MCF 10A (cell line): ENCODE measurements at regions not wholly inside any gene's neighbourhood (a gene's known extent, or its start where the extent isn't known, plus 50 kb on each side); places are given as distances from the start of the nearest gene placed in this dataset.

Experiments
- BruUV-seq: library from RNA; stranded (reverse); fragments of 400-500 nt; replicated peaks from 2 replicates; lab custom pipeline; 2021; lab: Mats Ljungman, UMichigan
- CTCF ChIA-PET: fragments of 300-600 bp; sonication (Branson Sonifier 250); formaldehyde crosslinking; extraction: SDS; loops from one replicate; lab custom pipeline; 2021; ENCODE audit warnings: antibody characterized with exemption, inconsistent platforms; lab: Yijun Ruan, JAX
- POLR2A ChIA-PET: fragments of 300-600, 350-650 bp; sonication (Branson Sonifier 250); formaldehyde crosslinking; extraction: SDS; loops from one replicate; lab custom pipeline; 2020; ENCODE audit warnings: antibody characterized with exemption, inconsistent platforms; lab: Yijun Ruan, JAX
- DNase-seq: peaks from one replicate; pipeline ENCODE4 v3.0.0-alpha.2; 2018; ENCODE audit not compliant: unreplicated experiment
- H3K27ac Mint-ChIP-seq: one replicate; pipeline ENCODE4 v1.8.0; 2022; ENCODE audit warnings: mild to moderate bottlenecking, low read depth, mixed read lengths; ENCODE audit not compliant: unreplicated experiment
- H3K27me3 Mint-ChIP-seq: one replicate; pipeline ENCODE4 v1.8.0; 2022; ENCODE audit warnings: mixed read lengths; ENCODE audit not compliant: insufficient read depth, unreplicated experiment
- H3K36me3 Mint-ChIP-seq: one replicate; pipeline ENCODE4 v1.8.0; 2022; ENCODE audit warnings: mild to moderate bottlenecking, moderate library complexity, mixed read lengths; ENCODE audit not compliant: insufficient read depth, unreplicated experiment
- H3K4me1 Mint-ChIP-seq: one replicate; pipeline ENCODE4 v1.8.0; 2022; ENCODE audit warnings: mixed read lengths; ENCODE audit not compliant: insufficient read depth, unreplicated experiment
- H3K4me3 Mint-ChIP-seq: one replicate; pipeline ENCODE4 v1.8.0; 2022; ENCODE audit warnings: mild to moderate bottlenecking, moderate library complexity, mixed read lengths; ENCODE audit not compliant: unreplicated experiment
- H3K9me3 Mint-ChIP-seq: one replicate; pipeline ENCODE4 v1.8.0; 2022; ENCODE audit warnings: mixed read lengths; ENCODE audit not compliant: unreplicated experiment
- intact Hi-C: fragments of 100-400 bp; cut with micrococcal nuclease; formaldehyde crosslinking; loops from 2 replicates; pipeline ENCODE4 v1.14.1; 2022
- TF ChIP-seq, protein P1 (sequence below): fragments of 200-600 bp; IDR thresholded peaks from one replicate; pipeline ENCODE4 v1.8.0; 2022; ENCODE audit warnings: antibody characterized with exemption, mild to moderate bottlenecking; ENCODE audit not compliant: unreplicated experiment

DNA sequence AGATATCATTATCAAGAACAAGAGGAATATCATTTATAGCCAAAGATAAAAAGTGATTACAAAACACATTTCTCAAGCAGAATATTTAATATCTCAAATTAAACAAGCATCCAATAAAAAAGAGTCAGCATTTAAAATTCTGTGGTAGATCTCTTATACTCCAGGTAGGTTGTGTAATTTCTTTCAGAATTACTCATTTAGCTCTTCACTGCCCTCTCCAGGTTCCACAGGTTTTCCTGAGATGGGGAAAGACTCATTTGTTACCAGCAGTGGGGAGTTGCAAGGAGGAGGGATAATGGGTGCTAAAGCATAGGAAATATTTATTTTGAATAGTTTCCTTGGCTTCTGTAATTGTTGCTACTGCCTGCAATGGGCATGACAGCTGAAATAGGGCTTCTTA lies 83.1 kb upstream of the RASGRP1 start:
- ChIA-PET CTCF (interaction anchor here (0.7 to 8.5 kb wide), 37 partner anchors 8 to 655 kb away, joined by 3 to 87 read pairs (median 5); partner anchors contain the start of gene RASGRP1), POLR2A (interaction anchor here (0.5 to 1.2 kb wide), 4 partner anchors 12 to 223 kb away, joined by 3 to 4 read pairs (median 4); no protein-coding TSS in a partner anchor)
- DNase-seq = peak; percentile 58
- Mint-ChIP-seq H3K4me3 (no peak overlapping the region), H3K4me1 (no peaks in the 10 kb centered on the region), H3K36me3 (no peaks in the 10 kb centered on the region), H3K27ac (no peak overlapping the region), H3K27me3 (no peaks in the 10 kb centered on the region), H3K9me3 (no peaks in the 10 kb centered on the region)
- BruUV-seq = no TSS peak
- intact Hi-C loops = loop anchor here (1.0 kb wide), 3 partner anchors 83 to 207 kb away; partner anchors contain the start of gene RASGRP1
- TF ChIP-seq, protein P1, sequence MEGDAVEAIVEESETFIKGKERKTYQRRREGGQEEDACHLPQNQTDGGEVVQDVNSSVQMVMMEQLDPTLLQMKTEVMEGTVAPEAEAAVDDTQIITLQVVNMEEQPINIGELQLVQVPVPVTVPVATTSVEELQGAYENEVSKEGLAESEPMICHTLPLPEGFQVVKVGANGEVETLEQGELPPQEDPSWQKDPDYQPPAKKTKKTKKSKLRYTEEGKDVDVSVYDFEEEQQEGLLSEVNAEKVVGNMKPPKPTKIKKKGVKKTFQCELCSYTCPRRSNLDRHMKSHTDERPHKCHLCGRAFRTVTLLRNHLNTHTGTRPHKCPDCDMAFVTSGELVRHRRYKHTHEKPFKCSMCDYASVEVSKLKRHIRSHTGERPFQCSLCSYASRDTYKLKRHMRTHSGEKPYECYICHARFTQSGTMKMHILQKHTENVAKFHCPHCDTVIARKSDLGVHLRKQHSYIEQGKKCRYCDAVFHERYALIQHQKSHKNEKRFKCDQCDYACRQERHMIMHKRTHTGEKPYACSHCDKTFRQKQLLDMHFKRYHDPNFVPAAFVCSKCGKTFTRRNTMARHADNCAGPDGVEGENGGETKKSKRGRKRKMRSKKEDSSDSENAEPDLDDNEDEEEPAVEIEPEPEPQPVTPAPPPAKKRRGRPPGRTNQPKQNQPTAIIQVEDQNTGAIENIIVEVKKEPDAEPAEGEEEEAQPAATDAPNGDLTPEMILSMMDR = peak; percentile 61

DNA sequence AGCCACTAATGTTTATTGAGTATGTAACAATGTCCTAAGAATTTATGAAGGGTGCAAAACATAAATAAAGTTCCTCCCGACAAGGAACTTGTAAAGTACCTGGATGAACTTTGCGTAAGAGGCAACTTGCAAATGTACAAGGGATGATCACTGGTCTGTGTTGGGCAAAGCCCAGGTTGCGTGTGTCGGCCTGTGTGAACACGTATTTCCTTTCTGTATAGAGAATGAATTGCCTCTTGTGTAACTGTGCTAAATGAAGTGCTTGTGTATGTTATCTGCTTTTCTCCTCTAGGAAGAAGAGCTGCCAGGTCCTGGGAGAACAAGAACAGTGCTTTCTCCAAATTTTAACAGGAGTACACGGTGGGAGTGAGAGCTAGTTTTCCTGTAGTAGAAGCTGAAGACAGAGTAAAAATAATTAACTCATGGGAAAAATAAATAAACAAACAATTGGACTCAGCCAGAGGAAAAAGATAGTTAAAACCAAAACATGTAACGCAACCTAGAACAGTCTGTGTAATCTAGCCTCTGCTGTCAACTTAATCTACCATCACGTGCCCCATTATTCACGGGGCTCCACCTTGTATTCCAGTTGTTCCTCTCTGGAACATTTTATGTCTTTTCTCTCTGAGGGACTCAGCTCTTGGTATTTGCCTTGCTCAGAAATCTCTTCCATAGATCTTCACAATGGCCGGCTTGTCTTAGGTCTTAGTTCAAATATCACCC lies 83.7 kb upstream of the RASGRP1 start:
- Mint-ChIP-seq H3K4me1 (no peaks in the 10 kb centered on the region), H3K36me3 (no peaks in the 10 kb centered on the region), H3K9me3 (no peaks in the 10 kb centered on the region), H3K27me3 (no peaks in the 10 kb centered on the region), H3K27ac (no peak overlapping the region), H3K4me3 (no peak overlapping the region)
- CTCF ChIA-PET = interaction anchor here (0.6 to 8.5 kb wide), 44 partner anchors 9 to 1201 kb away, joined by 3 to 87 read pairs (median 4); partner anchors contain the start of gene RASGRP1
- BruUV-seq = no TSS peak
- TF ChIP-seq, protein P1 = no peak
- POLR2A ChIA-PET = interaction anchor here (0.5 to 1.2 kb wide), 4 partner anchors 13 to 176 kb away, joined by 3 to 4 read pairs (median 3); no protein-coding TSS in a partner anchor
- DNase-seq = no peak
- intact Hi-C loops = no loop called here

DNA sequence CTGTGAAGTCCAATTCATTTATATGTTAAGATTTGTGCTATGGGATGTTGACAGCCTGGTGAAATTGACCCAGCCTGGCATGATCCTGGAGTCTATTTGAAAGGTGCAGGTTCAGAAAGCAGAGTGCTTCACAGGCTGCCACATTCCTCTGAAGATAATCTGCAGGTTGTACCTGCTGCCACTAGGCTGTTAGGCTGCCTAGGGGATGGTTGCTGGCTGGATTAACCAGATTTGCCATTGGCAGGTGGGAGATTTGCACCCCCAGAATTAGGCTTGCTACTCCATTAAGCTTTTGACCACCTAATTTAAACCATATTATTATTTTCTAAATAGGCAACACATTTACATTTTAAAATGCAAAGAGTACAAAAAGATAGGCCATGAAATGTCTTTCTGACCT lies 85.8 kb upstream of the RASGRP1 start:
- H3K27ac Mint-ChIP-seq = no peak overlapping the region
- H3K4me1 Mint-ChIP-seq = no peaks in the 10 kb centered on the region
- no TSS peak for BruUV-seq
- no peak for DNase-seq
- CTCF ChIA-PET = interaction anchor here (1.0 to 8.5 kb wide), 6 partner anchors 20 to 209 kb away, joined by 3 to 87 read pairs (median 10); partner anchors contain the start of gene RASGRP1
- no peaks in the 10 kb centered on the region for H3K27me3 Mint-ChIP-seq
- no peak overlapping the region for H3K4me3 Mint-ChIP-seq
- intact Hi-C loops = no loop called here
- no peaks in the 10 kb centered on the region for H3K9me3 Mint-ChIP-seq
- POLR2A ChIA-PET = no interaction called here
- H3K36me3 Mint-ChIP-seq = no peaks in the 10 kb centered on the region
- TF ChIP-seq, protein P1 = no peak

DNA sequence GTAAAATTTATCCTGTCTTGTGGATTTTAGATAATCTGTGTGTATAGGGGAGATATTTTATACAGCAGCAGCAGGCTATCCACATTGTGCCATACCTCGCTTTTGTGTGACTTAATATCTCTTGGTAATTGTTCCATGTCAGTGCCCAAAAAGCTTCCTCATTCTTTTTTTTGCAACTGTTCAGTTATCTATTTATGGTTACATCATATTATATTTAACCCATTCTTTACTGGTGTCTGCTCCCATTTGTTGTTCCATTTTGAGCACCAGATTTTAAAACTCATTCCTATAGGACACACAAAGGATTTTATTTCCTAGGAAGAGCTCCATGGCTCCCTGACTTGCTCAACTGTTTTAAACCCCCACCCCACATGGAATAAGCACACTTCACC lies 86.3 kb upstream of the RASGRP1 start:
- Mint-ChIP-seq H3K9me3 (no peaks in the 10 kb centered on the region), H3K4me3 (no peak overlapping the region), H3K27ac (no peak overlapping the region), H3K4me1 (no peaks in the 10 kb centered on the region), H3K36me3 (no peaks in the 10 kb centered on the region), H3K27me3 (no peaks in the 10 kb centered on the region)
- intact Hi-C loops = no loop called here
- no peak for DNase-seq
- ChIA-PET CTCF (interaction anchor here (0.5 to 8.5 kb wide), 8 partner anchors 21 to 210 kb away, joined by 3 to 87 read pairs (median 4); partner anchors contain the start of gene RASGRP1), POLR2A (no interaction called here)
- BruUV-seq = no TSS peak
- TF ChIP-seq, protein P1 = no peak
